WTC11 (cell line): ENCODE measurements at regions not wholly inside any gene's neighbourhood (a gene's known extent, or its start where the extent isn't known, plus 50 kb on each side); places are given as distances from the start of the nearest gene placed in this dataset.

ENCODE experiments used
- ATAC-seq: fragments of 200-7000 bp; cut with Tn5 transposase; 2 replicates; pipeline ENCODE4 v1.10.0; 2021; ENCODE audit warnings: mild to moderate bottlenecking, moderate library complexity
- CTCF ChIA-PET: fragments of 300-600 bp; sonication (Branson Sonifier 250); formaldehyde crosslinking; loops from one replicate; lab custom pipeline; 2021; ENCODE audit warnings: antibody characterized with exemption; lab: Charles Lee
- POLR2A ChIA-PET: fragments of 350-600 bp; sonication (Branson Sonifier 250); formaldehyde crosslinking; loops from one replicate; lab custom pipeline; 2021; ENCODE audit warnings: antibody characterized with exemption; lab: Charles Lee
- DNase-seq: peaks from one replicate; pipeline ENCODE4 v3.0.0; 2021; ENCODE audit warnings: low spot score
- H3K27ac Mint-ChIP-seq: 2 replicates; pipeline ENCODE4 v1.8.0; 2021; ENCODE audit warnings: mixed read lengths
- H3K27me3 Mint-ChIP-seq: 2 replicates; pipeline ENCODE4 v1.8.0; 2021; ENCODE audit warnings: low read depth, mild to moderate bottlenecking, moderate library complexity, mixed read lengths
- H3K36me3 Mint-ChIP-seq: 2 replicates; pipeline ENCODE4 v1.8.0; 2021; ENCODE audit warnings: mixed read lengths
- H3K4me1 Mint-ChIP-seq: 2 replicates; pipeline ENCODE4 v1.8.0; 2022; ENCODE audit warnings: mixed read lengths
- H3K4me3 Mint-ChIP-seq: 2 replicates; pipeline ENCODE4 v1.8.0; 2021; ENCODE audit warnings: mild to moderate bottlenecking, moderate library complexity, mixed read lengths
- H3K9me3 Mint-ChIP-seq: 2 replicates; pipeline ENCODE4 v1.8.0; 2021; ENCODE audit warnings: mixed read lengths
- AR ChIP-seq: fragments of 250-450 bp; sonication (Bioruptor Pico); IDR thresholded peaks from 2 replicates; pipeline ENCODE4 v1.9.0; 2021; ENCODE audit warnings: mild to moderate bottlenecking
- CDX4 ChIP-seq: fragments of 250-450 bp; sonication (Bioruptor Pico); IDR thresholded peaks from 2 replicates; pipeline ENCODE4 v1.9.0; 2021; ENCODE audit warnings: moderate library complexity, mild to moderate bottlenecking, inconsistent platforms, borderline replicate concordance
- CREB1 ChIP-seq: sonication (generic); formaldehyde crosslinking; IDR thresholded peaks from 2 replicates; pipeline ENCODE4 v1.8.0; 2023; ENCODE audit warnings: mild to moderate bottlenecking, missing genetic modification reagents
- EMX1 ChIP-seq: fragments of 250-450 bp; sonication (Bioruptor Pico); IDR thresholded peaks from 2 replicates; pipeline ENCODE4 v1.8.0; 2021; ENCODE audit warnings: mild to moderate bottlenecking
- ESRRA ChIP-seq: sonication (generic); formaldehyde crosslinking; IDR thresholded peaks from 2 replicates; pipeline ENCODE4 v1.8.1; 2022; ENCODE audit warnings: mild to moderate bottlenecking, missing genetic modification reagents, borderline replicate concordance
- ETV6 ChIP-seq: sonication (generic); formaldehyde crosslinking; IDR thresholded peaks from 2 replicates; pipeline ENCODE4 v1.8.1; 2022; ENCODE audit warnings: mild to moderate bottlenecking, missing genetic modification reagents
- FOXP1 ChIP-seq: sonication (generic); formaldehyde crosslinking; IDR thresholded peaks from 2 replicates; pipeline ENCODE4 v1.8.0; 2022; ENCODE audit warnings: missing genetic modification reagents, mild to moderate bottlenecking, moderate library complexity, borderline replicate concordance
- FOXP4 ChIP-seq: sonication (generic); formaldehyde crosslinking; IDR thresholded peaks from 2 replicates; pipeline ENCODE4 v1.8.0; 2022; ENCODE audit warnings: mild to moderate bottlenecking, missing genetic modification reagents
- IRF1 ChIP-seq: sonication (generic); formaldehyde crosslinking; IDR thresholded peaks from 2 replicates; pipeline ENCODE4 v1.8.0; 2023; ENCODE audit warnings: missing genetic modification reagents
- MXD4 ChIP-seq: fragments of 250-450 bp; sonication (Bioruptor Pico); IDR thresholded peaks from 2 replicates; pipeline ENCODE4 v1.8.0; 2021; ENCODE audit warnings: mild to moderate bottlenecking, moderate library complexity, borderline replicate concordance
- NFATC4 ChIP-seq: fragments of 250-450 bp; sonication (Bioruptor Pico); IDR thresholded peaks from 2 replicates; pipeline ENCODE4 v1.9.0; 2021; ENCODE audit warnings: mild to moderate bottlenecking
- NR1H2 ChIP-seq: sonication (generic); formaldehyde crosslinking; IDR thresholded peaks from 2 replicates; pipeline ENCODE4 v1.9.0; 2021; ENCODE audit warnings: mild to moderate bottlenecking, moderate library complexity, missing genetic modification reagents
- NR3C1 ChIP-seq: sonication (generic); formaldehyde crosslinking; conservative IDR thresholded peaks from 2 replicates; pipeline ENCODE4 v1.8.1; 2023; ENCODE audit warnings: low read depth, mild to moderate bottlenecking, missing genetic modification reagents
- OVOL2 ChIP-seq: fragments of 250-450 bp; sonication (Bioruptor Pico); IDR thresholded peaks from 2 replicates; pipeline ENCODE4 v1.9.0; 2021; ENCODE audit warnings: mild to moderate bottlenecking, borderline replicate concordance
- PREB ChIP-seq: sonication (generic); formaldehyde crosslinking; IDR thresholded peaks from 2 replicates; pipeline ENCODE4 v1.8.1; 2022; ENCODE audit warnings: mild to moderate bottlenecking, missing genetic modification reagents, moderate library complexity, borderline replicate concordance
- RELA ChIP-seq: sonication (generic); formaldehyde crosslinking; IDR thresholded peaks from 2 replicates; pipeline ENCODE4 v1.8.1; 2022; ENCODE audit warnings: missing genetic modification reagents, mild to moderate bottlenecking, borderline replicate concordance
- SMAD4 ChIP-seq: sonication (generic); formaldehyde crosslinking; IDR thresholded peaks from 2 replicates; pipeline ENCODE4 v1.8.0; 2022; ENCODE audit warnings: mild to moderate bottlenecking, missing genetic modification reagents
- SOX15 ChIP-seq: fragments of 250-450 bp; sonication (Bioruptor Pico); IDR thresholded peaks from 2 replicates; pipeline ENCODE4 v1.9.0; 2021; ENCODE audit warnings: mild to moderate bottlenecking
- TEAD4 ChIP-seq: sonication (generic); formaldehyde crosslinking; IDR thresholded peaks from 2 replicates; pipeline ENCODE4 v1.8.0; 2022; ENCODE audit warnings: mild to moderate bottlenecking, missing genetic modification reagents
- ZBTB21 ChIP-seq: sonication (generic); formaldehyde crosslinking; IDR thresholded peaks from 2 replicates; pipeline ENCODE4 v1.8.1; 2023; ENCODE audit warnings: mild to moderate bottlenecking, missing genetic modification reagents, borderline replicate concordance
- ZBTB43 ChIP-seq: sonication (generic); formaldehyde crosslinking; IDR thresholded peaks from 2 replicates; pipeline ENCODE4 v1.8.1; 2023; ENCODE audit warnings: mild to moderate bottlenecking, missing genetic modification reagents
- ZMAT4 ChIP-seq: fragments of 250-450 bp; sonication (Bioruptor Pico); IDR thresholded peaks from 2 replicates; pipeline ENCODE4 v1.9.0; 2021; ENCODE audit warnings: mild to moderate bottlenecking
- ZNF121 ChIP-seq: sonication (generic); formaldehyde crosslinking; IDR thresholded peaks from 2 replicates; pipeline ENCODE4 v1.8.0; 2023; ENCODE audit warnings: missing genetic modification reagents
- ZNF219 ChIP-seq: sonication (generic); formaldehyde crosslinking; IDR thresholded peaks from 2 replicates; pipeline ENCODE4 v1.8.0; 2023; ENCODE audit warnings: missing genetic modification reagents, mild to moderate bottlenecking, borderline replicate concordance
- ZNF263 ChIP-seq: sonication (generic); formaldehyde crosslinking; IDR thresholded peaks from 2 replicates; pipeline ENCODE4 v1.8.1; 2022; ENCODE audit warnings: low read depth, mild to moderate bottlenecking, moderate library complexity, missing genetic modification reagents
- ZNF396 ChIP-seq: fragments of 250-450 bp; sonication (Bioruptor Pico); IDR thresholded peaks from 2 replicates; pipeline ENCODE4 v1.8.0; 2021; ENCODE audit warnings: mild to moderate bottlenecking, moderate library complexity, borderline replicate concordance
- ZNF425 ChIP-seq: fragments of 250-450 bp; sonication (Bioruptor Pico); conservative IDR thresholded peaks from 2 replicates; pipeline ENCODE4 v1.9.0; 2021; ENCODE audit warnings: mild to moderate bottlenecking

- TF ChIP-seq ZNF425 (CRISPR knock-in tag) (no peak), PREB (CRISPR knock-in tag) (no peak), ESRRA (CRISPR knock-in tag) (no peak), NR1H2 (no peak), ETV6 (no peak), AR (CRISPR knock-in tag) (no peak), IRF1 (no peak), SOX15 (CRISPR knock-in tag) (no peak), EMX1 (no peak), CDX4 (CRISPR knock-in tag) (no peak)
These were observed 208.8 kb upstream of the NCKAP5 start (continued) for GRCh38 chr2:133776936-133777573.

- POLR2A ChIA-PET: no interaction called here
- CTCF ChIA-PET: interaction anchor here (1.7 kb wide), 1 partner anchor 258 kb away, joined by 7 read pairs; no protein-coding TSS in a partner anchor
- DNase-seq: no peak
- Mint-ChIP-seq H3K9me3 (peaks cover 3% of the 10 kb centered on the region; the same call in 1 of the 2 replicates), H3K27me3 (no peaks in the 10 kb centered on the region), H3K4me3 (no peak overlapping the region), H3K36me3 (no peaks in the 10 kb centered on the region), H3K27ac (no peak overlapping the region), H3K4me1 (no peaks in the 10 kb centered on the region)
- ATAC-seq: peak; percentile 22; the same call in 1 of the 2 replicates
- TF ChIP-seq MXD4 (CRISPR knock-in tag): no peak
- TF ChIP-seq NR3C1 (CRISPR knock-in tag): no peak
- TF ChIP-seq NFATC4 (CRISPR knock-in tag): no peak
- no peak for TF ChIP-seq OVOL2 (CRISPR knock-in tag)
- no peak for TF ChIP-seq CREB1 (CRISPR knock-in tag)
- no peak for TF ChIP-seq RELA
- no peak for TF ChIP-seq ZNF396 (CRISPR knock-in tag)
- TF ChIP-seq ZNF219 (CRISPR knock-in tag): no peak
- no peak for TF ChIP-seq SMAD4 (CRISPR knock-in tag)
- TF ChIP-seq ZMAT4 (CRISPR knock-in tag): no peak
- no peak for TF ChIP-seq TEAD4 (CRISPR knock-in tag)
- TF ChIP-seq ZNF263 (CRISPR knock-in tag): no peak
- no peak for TF ChIP-seq ZNF121 (CRISPR knock-in tag)
- no peak for TF ChIP-seq FOXP4 (CRISPR knock-in tag)
- no peak for TF ChIP-seq ZBTB21 (CRISPR knock-in tag)
- no peak for TF ChIP-seq ZBTB43 (CRISPR knock-in tag)
- no peak for TF ChIP-seq FOXP1 (CRISPR knock-in tag)
- no peak for TF ChIP-seq SOX15 (CRISPR knock-in tag)
These were observed 209.3 kb upstream of the NCKAP5 start for GRCh38 chr2:133777574-133777960.
